Astrocyte of the cerebellum (primary cell): ENCODE measurements at regions not wholly inside any gene's neighbourhood (a gene's known extent, or its start where the extent isn't known, plus 50 kb on each side); places are given as distances from the start of the nearest gene placed in this dataset.

Experiments used
- DNase-seq: peaks from one replicate; pipeline ENCODE4 v3.0.0-alpha.2; 2011; ENCODE audit warnings: low read depth
- H3K4me3 ChIP-seq: 2 replicates; pipeline ENCODE4 v1.5.1; 2011; ENCODE audit warnings: mild to moderate bottlenecking, low read depth, low read length, moderate library complexity
- in situ Hi-C: cut with HindIII; loops from 2 replicates; pipeline ENCODE4 v1.10.0; 2017; ENCODE audit warnings: low sequenced_read_pairs
- TF ChIP-seq, protein P1 (sequence below): IDR thresholded peaks from 2 replicates; pipeline ENCODE4 v1.5.1; 2012; ENCODE audit warnings: low read length, low read depth, moderate library complexity, mild to moderate bottlenecking; ENCODE audit errors: missing control alignments

DNA sequence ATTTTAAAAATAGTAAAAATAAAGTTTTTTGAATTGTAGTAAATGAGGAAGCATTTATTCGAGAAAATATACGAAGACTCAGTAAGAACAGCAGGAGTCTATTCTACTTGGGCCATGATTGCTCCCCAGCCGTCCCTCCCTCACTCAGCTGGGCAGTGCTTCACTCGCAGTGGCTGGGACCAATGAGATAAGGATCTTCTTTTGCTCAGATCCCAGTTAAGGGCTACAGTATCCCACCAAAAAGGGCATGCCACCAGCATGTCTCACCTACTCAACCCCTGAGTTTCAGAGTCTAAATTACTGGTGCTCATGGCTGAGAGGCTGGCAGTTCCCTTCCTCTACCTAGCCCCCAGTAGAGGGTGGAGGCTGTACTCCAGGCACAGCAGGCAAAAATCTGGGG, 455.7 kb upstream of the PFKP start:
- no peak for DNase-seq
- in situ Hi-C loops: no loop called here
- TF ChIP-seq, protein P1, sequence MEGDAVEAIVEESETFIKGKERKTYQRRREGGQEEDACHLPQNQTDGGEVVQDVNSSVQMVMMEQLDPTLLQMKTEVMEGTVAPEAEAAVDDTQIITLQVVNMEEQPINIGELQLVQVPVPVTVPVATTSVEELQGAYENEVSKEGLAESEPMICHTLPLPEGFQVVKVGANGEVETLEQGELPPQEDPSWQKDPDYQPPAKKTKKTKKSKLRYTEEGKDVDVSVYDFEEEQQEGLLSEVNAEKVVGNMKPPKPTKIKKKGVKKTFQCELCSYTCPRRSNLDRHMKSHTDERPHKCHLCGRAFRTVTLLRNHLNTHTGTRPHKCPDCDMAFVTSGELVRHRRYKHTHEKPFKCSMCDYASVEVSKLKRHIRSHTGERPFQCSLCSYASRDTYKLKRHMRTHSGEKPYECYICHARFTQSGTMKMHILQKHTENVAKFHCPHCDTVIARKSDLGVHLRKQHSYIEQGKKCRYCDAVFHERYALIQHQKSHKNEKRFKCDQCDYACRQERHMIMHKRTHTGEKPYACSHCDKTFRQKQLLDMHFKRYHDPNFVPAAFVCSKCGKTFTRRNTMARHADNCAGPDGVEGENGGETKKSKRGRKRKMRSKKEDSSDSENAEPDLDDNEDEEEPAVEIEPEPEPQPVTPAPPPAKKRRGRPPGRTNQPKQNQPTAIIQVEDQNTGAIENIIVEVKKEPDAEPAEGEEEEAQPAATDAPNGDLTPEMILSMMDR: no peak
- H3K4me3 ChIP-seq: no peak overlapping the region

DNA sequence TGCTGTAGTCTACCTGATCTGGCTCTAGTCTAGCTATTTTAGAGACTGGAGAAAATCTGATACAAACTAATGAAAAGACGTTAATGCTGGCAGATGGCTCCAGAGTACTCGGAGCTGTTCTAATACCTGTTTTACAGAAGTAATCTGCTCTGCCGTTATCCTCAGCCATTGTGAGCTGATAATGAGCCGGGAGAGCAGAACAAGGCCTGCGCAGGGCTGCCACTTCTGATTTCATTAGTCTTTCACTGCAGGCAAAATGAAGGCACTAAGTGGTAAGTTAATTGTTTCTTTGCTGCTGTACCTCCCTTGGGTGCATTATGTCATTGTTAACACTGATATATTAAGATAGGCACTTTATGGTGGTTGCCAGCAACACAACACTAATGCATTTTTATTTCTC, 456.4 kb upstream of the PFKP start:
- no peak for DNase-seq
- in situ Hi-C loops: no loop called here
- TF ChIP-seq, protein P1: no peak
- no peak overlapping the region for H3K4me3 ChIP-seq

DNA sequence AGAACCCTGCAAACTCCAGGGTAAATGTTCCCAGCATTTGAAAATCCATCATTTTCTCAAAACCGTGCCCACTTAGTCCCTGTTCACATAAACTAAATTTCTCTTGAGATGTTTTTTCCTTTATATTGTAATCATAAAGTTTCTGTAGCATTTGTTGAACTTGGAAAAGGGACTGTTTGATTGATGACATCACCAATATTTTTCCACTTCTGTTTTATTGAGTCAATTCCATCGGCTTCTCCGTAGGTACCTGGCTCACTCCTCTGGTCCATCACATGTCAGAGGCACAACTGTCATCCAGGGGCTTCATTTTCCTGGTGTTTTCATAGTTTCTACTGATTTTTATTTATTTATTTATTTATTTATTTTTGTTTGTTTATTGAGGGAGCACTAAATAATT, 462.5 kb upstream of the PFKP start:
- H3K4me3 ChIP-seq: no peak overlapping the region
- no peak for DNase-seq
- TF ChIP-seq, protein P1: no peak
- in situ Hi-C loops: no loop called here

DNA sequence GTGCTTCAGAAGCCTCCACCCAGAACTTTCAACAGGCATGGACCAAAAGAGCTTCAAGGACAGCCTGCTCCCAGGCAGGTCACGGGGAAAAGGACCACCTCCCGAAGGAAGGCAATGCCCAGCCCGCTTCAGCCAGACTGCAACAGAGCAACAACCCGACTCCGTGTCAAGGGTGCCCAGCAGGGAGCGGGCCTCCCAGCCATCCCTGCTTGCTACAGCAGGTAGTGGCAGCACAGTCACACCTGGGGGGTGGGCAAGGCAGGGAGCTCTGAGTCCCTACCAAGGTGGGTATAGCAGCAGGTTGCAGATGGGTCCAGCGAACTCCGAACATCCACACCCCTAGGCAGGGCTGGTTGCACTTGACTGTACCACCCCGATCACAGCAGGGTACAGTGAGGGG, 467.8 kb upstream of the PFKP start:
- in situ Hi-C loops: no loop called here
- DNase-seq: no peak
- TF ChIP-seq, protein P1: no peak
- H3K4me3 ChIP-seq: no peak overlapping the region

DNA sequence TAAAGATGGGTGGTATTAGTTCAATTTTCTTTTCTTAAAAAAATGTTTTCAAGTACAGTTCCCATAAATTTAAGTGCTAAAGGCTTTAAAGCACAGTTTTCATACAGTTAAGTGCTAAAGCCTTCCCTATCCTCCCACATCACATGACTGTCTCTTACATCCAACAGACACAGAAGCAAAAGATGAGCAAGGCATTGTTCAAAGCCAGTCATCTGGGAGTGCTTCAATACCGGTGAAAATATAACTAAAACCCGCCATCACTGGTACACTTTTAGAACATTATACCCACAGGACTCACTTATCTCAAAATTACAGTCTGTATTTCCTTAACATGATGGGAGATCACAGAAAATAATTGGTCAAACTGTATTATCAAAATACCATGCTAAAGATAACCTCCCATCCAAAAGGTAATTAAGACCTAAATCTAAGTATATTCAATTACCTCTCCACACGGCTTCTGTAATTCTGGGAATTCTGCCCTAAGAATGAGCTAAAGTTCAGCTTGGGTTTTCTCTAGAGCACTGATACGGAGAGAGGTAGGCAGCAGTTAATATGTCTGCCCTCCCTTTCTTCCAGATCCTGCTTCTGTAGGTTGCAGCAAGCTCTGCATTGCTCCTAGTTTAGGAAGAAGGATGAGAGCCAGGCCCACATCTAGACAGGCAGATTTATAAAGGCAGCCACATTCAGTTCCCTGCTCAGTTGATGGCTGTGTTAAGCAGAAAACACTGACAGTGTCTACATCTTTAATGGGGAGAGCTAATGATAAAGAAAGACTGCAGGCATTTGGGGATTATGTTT, 474.8 kb upstream of the PFKP start:
- no peak for DNase-seq
- TF ChIP-seq, protein P1: no peak
- no peak overlapping the region for H3K4me3 ChIP-seq
- in situ Hi-C loops: no loop called here

DNA sequence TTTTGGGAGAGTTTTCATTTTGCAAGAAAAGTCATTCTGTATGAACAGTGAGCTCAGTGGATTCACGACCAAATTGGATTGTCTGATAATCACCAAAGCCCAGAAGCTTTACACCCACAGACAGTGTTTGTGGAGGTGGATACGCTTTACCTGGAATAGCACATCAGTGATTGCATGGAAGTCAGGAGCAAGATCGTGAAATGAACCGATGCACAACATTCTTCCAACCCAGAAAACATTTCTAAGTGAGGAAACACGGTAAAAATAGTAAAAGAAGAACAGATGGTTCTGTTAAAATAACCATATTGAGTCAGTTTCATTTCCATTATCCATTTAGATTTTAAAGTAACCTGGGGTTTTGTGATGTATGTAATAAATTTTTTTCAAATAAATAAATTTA, 478.2 kb upstream of the PFKP start:
- in situ Hi-C loops: no loop called here
- DNase-seq: no peak
- TF ChIP-seq, protein P1: no peak
- no peak overlapping the region for H3K4me3 ChIP-seq

DNA sequence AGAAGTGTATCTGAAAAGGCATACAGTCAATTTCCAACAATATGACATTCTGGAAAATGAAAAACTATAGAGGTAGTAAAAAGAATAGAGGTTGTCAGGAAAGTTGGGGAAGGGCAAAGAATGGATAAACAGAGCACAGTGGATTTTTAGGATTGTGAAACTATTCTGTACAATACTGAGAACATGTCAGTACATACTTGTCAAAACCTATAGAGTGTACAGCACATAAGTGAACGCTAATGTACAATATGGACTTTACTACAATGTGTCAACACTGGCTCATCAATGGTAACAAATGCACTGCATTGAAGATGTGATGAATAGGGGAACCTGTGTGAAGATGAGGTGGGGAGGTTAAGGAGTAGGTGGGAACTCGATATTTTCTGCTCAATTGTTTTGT, 483.0 kb upstream of the PFKP start:
- no peak overlapping the region for H3K4me3 ChIP-seq
- DNase-seq: no peak
- TF ChIP-seq, protein P1: no peak
- in situ Hi-C loops: no loop called here
